ENCODE measurements at regions not wholly inside any gene's neighbourhood (a gene's known extent, or its start where the extent isn't known, plus 50 kb on each side); places are given as distances from the start of the nearest gene placed in this dataset.
"Not testable (repeated sequence)": the region's sequence is repeated elsewhere in the genome, so short reads cannot be mapped to it uniquely, and the experiment has no call there.

- not testable (repeated sequence) for DNase-seq (ENCODE audit: low read depth, low spot score)
Observed at GRCh38 chr6:127406722-127407121, 52.5 kb downstream of the KIAA0408 start.

- no peak for DNase-seq (ENCODE audit: low read depth, low spot score)
Observed at GRCh38 chr6:127406122-127406521, 53.1 kb downstream of the KIAA0408 start.

GRCh38 chr6:127404594-127405178 lies 54.5 kb downstream of the KIAA0408 start:
- DNase-seq (ENCODE audit: low read depth, low spot score): no peak

- DNase-seq (ENCODE audit: low read depth, low spot score): no peak
Observed at GRCh38 chr6:127404133-127404532, 55.1 kb downstream of the KIAA0408 start.

GRCh38 chr6:127403636-127404035 lies 55.6 kb downstream of the KIAA0408 start:
- DNase-seq (ENCODE audit: low read depth, low spot score): no peak

- DNase-seq (ENCODE audit: low read depth, low spot score): no peak
Observed at GRCh38 chr6:127402890-127403617, 56.1 kb downstream of the KIAA0408 start.

- DNase-seq (ENCODE audit: low read depth, low spot score): no peak
Observed at GRCh38 chr6:127397729-127398630, 54.6 kb upstream of the ECHDC1 start.

- peak; percentile 17 for DNase-seq (ENCODE audit: low read depth, low spot score)
Observed at GRCh38 chr6:127397171-127397597, 53.8 kb upstream of the ECHDC1 start.

Data from ELF-1 (cell line).